ENCODE measurements at regions not wholly inside any gene's neighbourhood (a gene's known extent, or its start where the extent isn't known, plus 50 kb on each side); places are given as distances from the start of the nearest gene placed in this dataset.

- DNase-seq (ENCODE audit: low spot score), result no peak
These were observed 807.1 kb downstream of the USP25 start for GRCh38 chr21:16536643-16537434.

GRCh38 chr21:16537501-16537900, 807.7 kb downstream of the USP25 start:
- DNase-seq (ENCODE audit: low spot score), result no peak

- no peak for DNase-seq (ENCODE audit: low spot score)
These were observed 808.6 kb downstream of the USP25 start for GRCh38 chr21:16538405-16538804.

GRCh38 chr21:16538936-16539440, 809.2 kb downstream of the USP25 start:
- DNase-seq (ENCODE audit: low spot score), result no peak

- no peak for DNase-seq (ENCODE audit: low spot score)
These were observed 811.4 kb downstream of the USP25 start for GRCh38 chr21:16540966-16541727.

- no peak for DNase-seq (ENCODE audit: low spot score)
These were observed 820.3 kb downstream of the USP25 start for GRCh38 chr21:16550118-16550517.

GRCh38 chr21:16550917-16551741, 821.3 kb downstream of the USP25 start:
- no peak for DNase-seq (ENCODE audit: low spot score)

- DNase-seq (ENCODE audit: low spot score), result peak; percentile 67
These were observed 823.1 kb downstream of the USP25 start for GRCh38 chr21:16552880-16553279.

GRCh38 chr21:16554503-16554902, 824.7 kb downstream of the USP25 start:
- no peak for DNase-seq (ENCODE audit: low spot score)

- DNase-seq (ENCODE audit: low spot score), result no peak
These were observed 833.3 kb downstream of the USP25 start for GRCh38 chr21:16563116-16563515.

GRCh38 chr21:16563795-16564194, 834.0 kb downstream of the USP25 start:
- no peak for DNase-seq (ENCODE audit: low spot score)

GRCh38 chr21:16568244-16568643, 838.5 kb downstream of the USP25 start:
- DNase-seq (ENCODE audit: low spot score), result no peak

GRCh38 chr21:16568661-16569060, 838.9 kb downstream of the USP25 start:
- DNase-seq (ENCODE audit: low spot score), result no peak

GRCh38 chr21:16569679-16570078, 839.9 kb downstream of the USP25 start:
- peak; percentile 47 for DNase-seq (ENCODE audit: low spot score)

- DNase-seq (ENCODE audit: low spot score), result no peak
These were observed 840.4 kb downstream of the USP25 start for GRCh38 chr21:16570171-16570570.

- no peak for DNase-seq (ENCODE audit: low spot score)
These were observed 841.1 kb downstream of the USP25 start for GRCh38 chr21:16570856-16571255.

- no peak for DNase-seq (ENCODE audit: low spot score)
These were observed 841.8 kb downstream of the USP25 start for GRCh38 chr21:16571594-16571993.

GRCh38 chr21:16572032-16572431, 842.2 kb downstream of the USP25 start:
- no peak for DNase-seq (ENCODE audit: low spot score)

GRCh38 chr21:16573578-16573977, 843.8 kb downstream of the USP25 start:
- DNase-seq (ENCODE audit: low spot score), result peak; percentile 47

GRCh38 chr21:16577975-16578374, 848.2 kb downstream of the USP25 start:
- no peak for DNase-seq (ENCODE audit: low spot score)

- DNase-seq (ENCODE audit: low spot score), result peak; percentile 86
These were observed 849.1 kb downstream of the USP25 start for GRCh38 chr21:16578912-16579311.

- DNase-seq (ENCODE audit: low spot score), result peak; percentile 90
These were observed 849.8 kb downstream of the USP25 start for GRCh38 chr21:16579538-16579937.
